Stimulated activated CD8-positive, alpha-beta memory T cell treated with anti-CD3 and anti-CD28 coated beads, Interleukin-12 subunit alpha, Interleukin-12 subunit beta, amount 100 ng/mL, for 4 hours (primary cell): ENCODE measurements at regions not wholly inside any gene's neighbourhood (a gene's known extent, or its start where the extent isn't known, plus 50 kb on each side); places are given as distances from the start of the nearest gene placed in this dataset.
"Not testable (repeated sequence)": the region's sequence is repeated elsewhere in the genome, so short reads cannot be mapped to it uniquely, and the experiment has no call there.

Experiments used
- DNase-seq: peaks from one replicate; pipeline ENCODE4 v3.0.0-alpha.2; 2020; ENCODE audit warnings: low read depth

- DNase-seq = no peak
Observed at GRCh38 chr5:51172903-51173626, 210.2 kb upstream of the ISL1 start.

- no peak for DNase-seq
Observed at GRCh38 chr5:51181208-51181894, 201.9 kb upstream of the ISL1 start.

GRCh38 chr5:51185850-51186329 lies 197.4 kb upstream of the ISL1 start:
- no peak for DNase-seq

GRCh38 chr5:51188001-51188591 lies 195.2 kb upstream of the ISL1 start:
- DNase-seq = no peak

- no peak for DNase-seq
Observed at GRCh38 chr5:51194671-51195070, 188.6 kb upstream of the ISL1 start.

- DNase-seq = no peak
Observed at GRCh38 chr5:51201024-51201423, 182.2 kb upstream of the ISL1 start.

- no peak for DNase-seq
Observed at GRCh38 chr5:51201708-51202107, 181.5 kb upstream of the ISL1 start.

- DNase-seq = no peak
Observed at GRCh38 chr5:51202161-51202560, 181.1 kb upstream of the ISL1 start.

- no peak for DNase-seq
Observed at GRCh38 chr5:51203598-51203997, 179.7 kb upstream of the ISL1 start.

GRCh38 chr5:51208296-51208695 lies 175.0 kb upstream of the ISL1 start:
- no peak for DNase-seq

GRCh38 chr5:51214746-51215145 lies 168.5 kb upstream of the ISL1 start:
- DNase-seq = no peak

GRCh38 chr5:51225789-51226742 lies 157.2 kb upstream of the ISL1 start:
- DNase-seq = no peak

GRCh38 chr5:51227963-51228470 lies 155.2 kb upstream of the ISL1 start:
- no peak for DNase-seq

- DNase-seq = no peak
Observed at GRCh38 chr5:51230336-51230735, 152.9 kb upstream of the ISL1 start.

- no peak for DNase-seq
Observed at GRCh38 chr5:51242456-51242855, 140.8 kb upstream of the ISL1 start.

GRCh38 chr5:51250957-51251356 lies 132.3 kb upstream of the ISL1 start:
- not testable (repeated sequence) for DNase-seq

GRCh38 chr5:51271261-51271660 lies 112.0 kb upstream of the ISL1 start:
- DNase-seq = no peak

GRCh38 chr5:51273021-51273420 lies 110.2 kb upstream of the ISL1 start:
- DNase-seq = no peak

GRCh38 chr5:51273871-51274270 lies 109.4 kb upstream of the ISL1 start:
- no peak for DNase-seq

GRCh38 chr5:51275428-51275827 lies 107.8 kb upstream of the ISL1 start:
- no peak for DNase-seq

- DNase-seq = no peak
Observed at GRCh38 chr5:51276250-51276649, 107.0 kb upstream of the ISL1 start.

- DNase-seq = no peak
Observed at GRCh38 chr5:51278539-51278938, 104.7 kb upstream of the ISL1 start.
